ENCODE measurements at regions not wholly inside any gene's neighbourhood (a gene's known extent, or its start where the extent isn't known, plus 50 kb on each side); places are given as distances from the start of the nearest gene placed in this dataset.

DNA sequence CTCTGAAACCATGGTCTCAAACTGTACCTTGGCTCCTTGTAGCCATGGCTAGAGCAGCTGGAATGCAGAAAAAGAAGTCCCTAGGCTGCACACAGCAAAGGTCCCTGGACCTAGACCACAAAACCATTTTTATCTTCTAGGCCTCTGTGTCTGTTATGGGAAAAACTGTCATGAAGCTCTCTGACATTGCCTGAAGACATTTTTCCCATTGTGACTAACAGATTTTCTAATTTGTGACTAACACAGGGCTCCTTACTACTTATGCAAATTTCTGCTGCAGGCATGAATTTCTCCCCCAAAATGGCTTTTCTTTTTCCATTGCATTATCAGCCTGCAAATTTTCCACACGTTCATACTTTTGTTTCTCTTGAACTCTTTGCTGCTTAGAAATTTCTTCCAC lies 470.4 kb downstream of the KDM5D start:
- TF ChIP-seq POLR2A (IDR thresholded peaks at IDR 0.05), result no peak
- TF ChIP-seq, protein P1, sequence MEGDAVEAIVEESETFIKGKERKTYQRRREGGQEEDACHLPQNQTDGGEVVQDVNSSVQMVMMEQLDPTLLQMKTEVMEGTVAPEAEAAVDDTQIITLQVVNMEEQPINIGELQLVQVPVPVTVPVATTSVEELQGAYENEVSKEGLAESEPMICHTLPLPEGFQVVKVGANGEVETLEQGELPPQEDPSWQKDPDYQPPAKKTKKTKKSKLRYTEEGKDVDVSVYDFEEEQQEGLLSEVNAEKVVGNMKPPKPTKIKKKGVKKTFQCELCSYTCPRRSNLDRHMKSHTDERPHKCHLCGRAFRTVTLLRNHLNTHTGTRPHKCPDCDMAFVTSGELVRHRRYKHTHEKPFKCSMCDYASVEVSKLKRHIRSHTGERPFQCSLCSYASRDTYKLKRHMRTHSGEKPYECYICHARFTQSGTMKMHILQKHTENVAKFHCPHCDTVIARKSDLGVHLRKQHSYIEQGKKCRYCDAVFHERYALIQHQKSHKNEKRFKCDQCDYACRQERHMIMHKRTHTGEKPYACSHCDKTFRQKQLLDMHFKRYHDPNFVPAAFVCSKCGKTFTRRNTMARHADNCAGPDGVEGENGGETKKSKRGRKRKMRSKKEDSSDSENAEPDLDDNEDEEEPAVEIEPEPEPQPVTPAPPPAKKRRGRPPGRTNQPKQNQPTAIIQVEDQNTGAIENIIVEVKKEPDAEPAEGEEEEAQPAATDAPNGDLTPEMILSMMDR (IDR thresholded peaks at IDR 0.05 in 4 of 5, conservative IDR thresholded peaks at IDR 0.05 in 1 of 5), result no peak

All from gastrocnemius medialis (tissue), 4 donors.